NCI-H187 (cell line): ENCODE measurements at regions not wholly inside any gene's neighbourhood (a gene's known extent, or its start where the extent isn't known, plus 50 kb on each side); places are given as distances from the start of the nearest gene placed in this dataset.
"Not testable (repeated sequence)": the region's sequence is repeated elsewhere in the genome, so short reads cannot be mapped to it uniquely, and the experiment has no call there.

Experiments used
- DNase-seq, 2 experiments: peaks; one replicate each; lab custom pipeline; 2025; lab: John Stamatoyannopoulos, UW

DNA sequence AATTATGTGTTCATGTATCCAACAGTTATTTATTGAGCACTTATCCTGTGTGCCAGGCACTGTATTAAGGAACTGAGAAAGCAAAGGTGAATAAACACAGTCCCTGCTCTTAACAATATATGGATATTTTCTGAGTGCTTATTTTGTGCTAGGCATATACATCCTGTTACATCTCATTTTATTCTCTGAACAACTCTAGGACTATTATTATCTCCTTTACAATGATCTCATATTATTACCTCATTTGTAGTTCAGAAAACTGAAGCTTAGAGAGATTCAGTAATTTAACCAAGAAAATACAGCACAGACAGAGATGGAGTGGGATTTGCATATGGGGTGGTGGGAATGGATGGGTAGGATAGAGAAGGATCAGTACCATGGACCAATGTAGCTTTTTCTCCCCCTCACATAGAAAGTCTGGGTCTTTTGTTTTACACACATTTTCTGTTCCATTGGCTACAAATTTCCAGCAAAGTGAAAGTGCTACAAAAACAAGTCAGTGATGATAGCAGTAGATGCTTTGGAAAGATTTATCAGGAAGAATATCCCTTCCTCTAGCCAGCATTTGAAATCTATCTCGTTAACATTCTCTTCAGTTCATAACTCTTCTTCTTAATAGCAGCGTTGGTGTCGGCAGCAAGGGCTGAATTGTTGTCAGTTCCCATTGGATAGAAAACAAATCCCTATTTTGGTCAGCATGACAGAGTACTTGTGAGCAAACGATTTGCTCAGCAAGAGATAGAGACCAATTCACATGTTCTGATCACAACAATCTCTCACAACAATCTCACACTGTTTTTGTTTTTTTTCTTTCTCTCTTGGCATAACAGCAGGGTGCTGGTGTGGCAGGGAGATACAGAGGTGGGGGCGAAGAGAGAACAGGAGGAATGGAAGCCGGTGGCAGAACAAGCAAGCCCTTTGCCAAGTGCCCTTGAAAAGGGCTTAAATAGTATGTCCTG, 102.2 kb upstream of the KCTD1 start:
- no peak for DNase-seq

DNA sequence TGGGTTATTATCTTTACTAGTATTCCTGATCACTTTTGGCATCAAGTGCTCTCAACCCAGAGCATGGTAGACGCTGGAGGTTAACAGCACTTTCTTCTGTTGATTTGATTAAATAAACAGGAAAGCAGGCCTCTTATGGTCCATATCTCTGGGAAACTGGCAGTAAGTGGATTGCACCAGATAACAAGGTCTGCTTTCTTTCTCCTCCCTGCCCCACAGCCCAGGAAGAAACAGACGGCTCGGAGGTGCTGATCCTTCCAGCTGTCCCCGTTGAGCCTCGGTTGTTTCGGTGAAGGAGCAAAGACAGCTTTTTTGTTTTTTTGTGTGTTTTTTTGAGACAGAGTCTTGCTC, 100.8 kb upstream of the KCTD1 start:
- DNase-seq, result no peak

DNA sequence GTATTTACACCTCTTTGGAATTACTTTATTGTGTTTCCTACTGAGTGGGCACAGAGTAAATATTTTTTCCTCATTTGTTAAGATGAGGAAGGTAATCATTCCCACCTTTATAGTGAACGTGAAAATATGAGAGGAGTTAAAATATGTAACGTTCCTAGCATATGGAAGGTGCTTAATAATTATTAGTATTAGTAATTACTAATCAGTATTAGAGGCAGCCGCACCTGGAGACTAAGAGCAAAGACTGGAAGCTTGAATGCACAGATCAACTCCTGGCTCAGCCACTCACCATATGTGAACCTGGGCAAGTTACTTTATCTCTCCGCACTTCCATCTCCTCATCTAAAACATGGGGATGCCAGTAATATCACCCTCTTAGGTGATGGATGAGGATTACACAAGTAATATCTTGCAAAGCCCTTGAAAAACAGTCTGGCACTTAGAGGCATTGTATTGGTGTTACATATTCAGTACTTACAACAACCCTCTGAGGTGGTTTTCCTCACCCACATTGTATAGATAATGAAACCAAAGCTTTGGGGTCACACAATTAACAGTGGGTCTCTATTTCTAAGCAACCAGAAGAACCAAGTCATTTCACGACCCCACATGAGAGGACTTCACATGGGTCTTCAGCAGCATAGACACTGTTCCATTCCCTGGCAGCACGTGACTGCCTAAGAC, 100.3 kb upstream of the KCTD1 start:
- DNase-seq, result no peak

DNA sequence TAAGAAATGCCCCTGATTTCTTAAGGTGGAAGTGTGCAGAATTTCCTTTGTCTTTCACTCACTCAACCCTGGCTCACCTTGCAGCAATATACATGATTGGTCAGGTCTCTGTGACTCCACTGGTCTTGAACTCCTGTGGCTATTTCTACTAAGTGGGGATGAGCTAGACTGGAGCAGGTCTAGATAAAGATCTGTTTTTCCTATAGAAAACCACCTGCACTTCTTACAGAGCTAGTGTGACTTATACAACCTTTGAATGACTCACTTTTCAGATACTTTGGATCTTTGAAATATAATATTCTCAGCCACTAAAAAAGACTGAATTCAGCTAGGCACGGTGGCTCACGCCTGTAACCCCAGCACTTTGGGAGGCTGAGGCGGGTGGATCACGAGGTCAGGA, 98.5 kb upstream of the KCTD1 start:
- no peak for DNase-seq

DNA sequence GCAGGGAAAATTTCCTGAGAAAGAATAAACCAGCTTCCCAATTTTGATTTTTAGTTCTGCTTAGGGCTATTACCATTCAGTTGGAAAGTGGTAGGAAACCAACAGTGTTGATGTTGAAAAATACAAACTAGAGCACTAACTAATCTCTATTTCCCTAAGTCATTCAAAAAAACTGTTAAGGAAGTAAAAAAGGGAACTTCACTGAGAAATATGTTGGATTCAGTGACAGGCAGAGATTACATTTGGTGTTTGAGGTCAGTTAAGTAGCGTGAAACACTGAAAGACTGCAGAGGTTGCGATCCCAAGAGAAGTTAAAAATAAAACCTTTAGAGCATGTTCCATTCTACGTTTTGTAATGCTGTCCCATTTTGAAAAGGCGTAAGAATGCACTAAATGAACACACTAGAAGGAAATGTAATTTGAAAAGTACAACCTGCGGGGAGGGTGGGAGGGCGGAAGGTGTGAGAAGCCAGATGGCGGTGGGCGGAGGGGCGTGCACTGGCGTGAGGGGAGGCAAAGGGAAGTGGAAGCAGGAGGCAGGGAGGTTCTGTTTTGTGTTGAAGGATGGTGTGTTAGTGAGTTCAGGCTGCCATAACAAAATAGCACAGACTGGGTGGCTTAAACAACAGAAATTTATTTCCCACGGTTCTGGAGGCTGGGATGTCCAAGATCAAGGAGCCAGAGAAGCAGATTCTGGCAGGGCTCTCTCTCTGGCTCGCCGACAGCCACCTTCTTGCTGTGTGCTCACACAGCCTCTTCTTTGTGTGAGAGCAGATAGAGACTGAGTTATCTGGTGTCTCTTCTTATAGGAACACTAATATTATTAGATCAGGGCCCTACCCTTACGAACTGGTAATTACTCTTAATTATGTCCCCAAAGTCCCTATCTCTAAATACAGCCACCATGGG, 94.3 kb upstream of the KCTD1 start:
- no peak for DNase-seq

DNA sequence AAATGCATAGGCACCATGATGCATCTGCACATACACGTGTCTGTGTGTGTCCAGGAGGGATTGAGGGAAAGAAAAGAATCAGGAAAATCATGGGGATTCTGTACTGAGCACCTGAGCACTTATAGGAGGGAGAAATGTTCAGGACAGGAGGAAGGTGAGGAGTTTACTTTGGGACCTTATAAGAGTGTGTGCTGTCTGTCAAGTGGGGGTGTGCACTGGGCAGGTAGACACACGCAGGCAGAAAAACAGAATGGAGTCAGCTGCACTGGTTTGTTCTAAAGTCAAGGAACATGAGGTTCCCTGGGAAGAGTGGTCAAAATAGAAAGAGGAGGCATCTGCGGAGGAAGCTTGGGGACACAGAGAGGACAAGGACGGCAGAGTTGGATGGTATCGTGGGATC, 92.2 kb upstream of the KCTD1 start:
- DNase-seq, result no peak

DNA sequence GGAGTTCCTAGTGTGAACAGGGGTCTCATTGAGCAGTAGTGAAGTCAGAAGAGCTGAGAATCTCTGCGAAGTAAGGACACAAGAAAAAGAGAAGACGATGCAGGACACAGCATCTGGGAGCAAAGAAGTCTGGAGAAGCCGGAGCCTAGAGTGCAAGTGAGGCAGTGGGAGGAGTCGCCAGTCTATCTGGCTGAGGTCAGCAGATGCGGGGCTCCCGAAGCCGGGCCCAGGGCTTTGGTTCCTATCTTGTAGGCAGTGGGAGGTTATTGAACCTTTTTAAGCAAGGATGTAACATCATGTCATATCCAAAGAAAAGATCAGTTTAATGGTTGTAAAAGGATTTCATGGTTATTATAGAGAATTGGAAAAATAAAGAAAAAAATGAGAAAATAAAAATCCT, 90.8 kb upstream of the KCTD1 start:
- DNase-seq, result no peak

DNA sequence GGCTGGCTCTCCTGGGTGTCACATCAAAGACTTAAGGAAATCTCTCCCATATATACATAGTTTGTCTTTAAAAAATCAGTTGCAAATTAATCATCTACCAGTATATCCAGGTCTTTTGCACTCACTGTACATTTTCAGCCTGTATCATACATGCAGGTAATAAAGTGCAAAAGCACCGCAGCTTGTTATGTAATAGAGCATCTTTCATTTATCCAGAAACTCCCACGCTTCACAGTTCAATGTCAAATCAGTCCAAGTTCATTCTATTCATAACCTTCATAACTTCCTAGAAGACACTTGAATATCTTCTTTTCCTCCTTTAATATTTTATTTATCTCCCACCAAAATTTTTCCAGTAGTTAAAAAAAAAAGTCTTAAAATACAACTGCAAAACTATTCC, 89.6 kb upstream of the KCTD1 start:
- no peak for DNase-seq

DNA sequence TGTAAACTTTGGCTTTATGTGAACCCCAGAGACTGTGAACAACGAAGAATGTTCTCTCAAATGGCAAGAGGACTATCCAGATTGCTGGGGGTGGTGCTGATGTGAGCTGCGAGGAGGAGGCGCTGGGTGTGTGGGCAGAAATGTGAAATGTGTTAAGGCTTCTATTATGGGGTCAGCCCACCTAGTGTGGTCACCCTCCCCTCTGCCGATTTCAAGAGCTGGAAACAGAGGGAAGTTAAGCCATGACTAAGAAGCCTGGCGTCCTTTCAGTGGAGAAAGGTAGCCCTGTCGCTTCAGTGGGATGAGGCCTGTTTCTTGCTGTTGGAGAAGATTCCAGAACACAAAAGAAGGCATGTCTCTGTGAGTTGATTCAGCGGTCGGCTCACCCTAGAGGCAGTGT, 89.0 kb upstream of the KCTD1 start:
- DNase-seq, result no peak

DNA sequence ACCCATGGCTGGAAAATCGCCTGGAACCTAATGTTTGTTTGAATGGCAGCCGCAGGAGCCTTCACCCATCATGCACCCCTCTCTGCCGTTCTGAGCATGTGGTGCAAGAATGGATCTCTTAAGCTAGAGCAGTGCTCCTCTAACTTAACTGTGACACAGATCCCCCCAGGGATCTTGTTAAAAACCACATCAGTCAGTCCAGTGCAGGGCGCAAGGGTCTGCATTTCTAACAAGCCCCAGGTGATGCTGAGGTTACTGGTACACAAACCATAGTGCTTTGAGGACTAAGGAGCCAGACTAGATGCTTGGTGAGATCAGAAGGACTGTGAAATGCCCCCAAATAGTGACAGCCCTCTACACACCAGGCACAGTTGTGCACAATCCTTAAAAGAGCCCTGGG, 87.1 kb upstream of the KCTD1 start:
- DNase-seq, result no peak

DNA sequence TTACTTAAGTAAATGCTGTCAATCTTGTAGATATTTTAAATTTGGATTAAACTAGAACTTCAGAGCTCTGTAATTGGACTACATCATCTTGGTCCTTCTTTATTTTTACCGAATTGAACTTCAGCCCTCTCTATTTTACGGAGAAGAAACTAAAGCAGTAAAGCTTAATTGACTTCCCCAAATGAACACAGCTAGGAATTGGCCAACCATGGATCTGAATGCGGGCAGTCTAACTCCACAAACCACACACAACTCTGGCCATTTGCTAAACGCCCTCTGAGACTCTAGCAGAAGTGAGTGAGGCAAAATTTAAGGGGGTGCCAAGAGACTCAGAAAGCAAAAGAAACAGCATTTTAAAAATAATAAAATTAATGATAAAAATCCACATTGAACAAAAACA, 86.3 kb upstream of the KCTD1 start:
- DNase-seq, result no peak

DNA sequence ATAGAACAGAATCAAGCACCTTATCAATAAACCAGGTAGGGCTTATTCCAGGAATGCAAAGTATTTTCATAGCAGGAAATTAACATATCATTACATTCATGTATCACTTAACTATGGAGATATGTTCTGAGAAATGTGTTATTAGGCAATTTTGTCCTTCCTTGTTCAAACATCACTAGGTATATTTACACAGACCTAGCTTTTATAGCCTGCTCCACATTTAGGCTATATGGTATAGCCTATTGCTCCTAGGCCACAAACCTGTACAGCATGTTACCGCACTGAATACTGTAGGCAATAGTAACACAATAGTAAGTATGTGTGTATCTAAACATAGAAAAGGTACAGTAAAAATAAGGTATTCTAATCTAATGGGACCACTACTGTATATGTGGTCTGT, 82.8 kb upstream of the KCTD1 start:
- DNase-seq, result no peak

DNA sequence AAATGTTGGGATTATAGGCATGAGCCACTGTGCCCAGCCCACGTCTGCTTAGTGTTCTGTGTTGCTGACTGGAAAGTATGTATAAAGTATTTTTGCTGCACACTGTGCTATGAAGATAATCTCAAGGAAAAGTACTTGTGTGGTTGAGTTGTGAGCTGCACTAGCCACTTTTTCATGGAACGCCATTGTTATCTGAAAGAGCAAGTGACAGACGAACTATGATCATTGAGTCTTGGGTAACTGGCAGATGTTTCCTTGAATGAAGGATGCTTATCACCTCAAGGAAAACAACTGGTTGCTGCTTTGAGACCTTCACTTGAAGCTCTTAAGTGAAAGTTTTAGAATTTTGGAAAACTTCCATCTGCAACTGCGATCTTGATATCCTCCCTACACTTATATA, 82.2 kb upstream of the KCTD1 start:
- no peak for DNase-seq

DNA sequence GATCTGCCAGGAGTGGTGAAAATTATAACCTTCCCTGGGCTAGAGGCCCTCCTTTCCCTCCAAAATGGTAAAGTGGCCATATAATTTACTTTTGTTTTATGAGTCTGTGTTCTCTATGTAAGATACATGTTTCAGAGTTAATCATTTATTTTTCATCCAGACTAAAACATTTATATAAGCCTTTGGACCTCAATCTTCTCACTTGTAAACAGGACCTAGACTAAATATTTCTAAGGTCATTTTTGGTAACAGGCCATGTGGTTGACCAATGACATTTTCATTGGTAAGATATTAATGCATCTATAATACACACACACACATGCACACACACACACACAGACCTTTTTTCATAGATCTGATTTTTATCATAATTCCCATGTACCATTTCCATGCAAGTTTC, 79.7 kb upstream of the KCTD1 start:
- no peak for DNase-seq

DNA sequence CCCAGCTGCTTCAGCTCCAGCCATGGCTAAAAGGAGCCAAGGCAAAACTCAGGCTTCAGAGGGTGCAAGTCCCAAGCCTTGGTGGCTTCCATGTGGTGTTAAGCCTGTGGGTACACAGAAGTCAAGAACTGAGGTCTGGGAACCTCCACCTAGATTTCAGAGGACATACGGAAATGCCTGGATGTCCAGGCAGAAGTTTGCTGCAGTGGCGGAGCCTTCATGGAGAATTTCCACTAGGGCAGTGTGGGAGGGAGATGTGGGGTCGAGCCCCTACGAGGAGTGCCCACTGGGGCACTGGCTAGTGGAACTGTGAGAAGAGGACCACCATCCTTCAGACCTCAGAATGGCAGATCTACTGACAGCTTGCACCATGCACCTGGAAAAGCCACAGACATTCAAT, 76.1 kb upstream of the KCTD1 start:
- DNase-seq, result no peak

DNA sequence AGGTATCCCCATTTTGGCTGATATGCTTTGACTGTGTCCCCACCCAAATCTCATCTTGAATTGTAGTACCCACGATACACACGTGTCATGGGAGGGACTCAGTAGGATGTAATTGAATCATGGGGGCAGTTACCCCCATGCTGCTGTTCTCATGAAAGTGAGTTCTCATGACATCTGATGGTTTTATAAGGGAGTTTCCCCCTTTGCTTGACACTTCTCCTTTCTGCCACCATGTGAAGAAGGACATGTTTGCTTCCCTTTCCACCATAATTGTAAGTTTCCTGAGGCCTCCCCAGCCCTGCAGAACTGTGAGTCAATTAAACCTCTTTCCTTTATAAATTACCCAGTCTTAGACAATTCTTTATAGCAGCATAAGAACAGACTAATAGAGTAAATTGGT, 75.0 kb upstream of the KCTD1 start:
- DNase-seq, result not testable (repeated sequence)

DNA sequence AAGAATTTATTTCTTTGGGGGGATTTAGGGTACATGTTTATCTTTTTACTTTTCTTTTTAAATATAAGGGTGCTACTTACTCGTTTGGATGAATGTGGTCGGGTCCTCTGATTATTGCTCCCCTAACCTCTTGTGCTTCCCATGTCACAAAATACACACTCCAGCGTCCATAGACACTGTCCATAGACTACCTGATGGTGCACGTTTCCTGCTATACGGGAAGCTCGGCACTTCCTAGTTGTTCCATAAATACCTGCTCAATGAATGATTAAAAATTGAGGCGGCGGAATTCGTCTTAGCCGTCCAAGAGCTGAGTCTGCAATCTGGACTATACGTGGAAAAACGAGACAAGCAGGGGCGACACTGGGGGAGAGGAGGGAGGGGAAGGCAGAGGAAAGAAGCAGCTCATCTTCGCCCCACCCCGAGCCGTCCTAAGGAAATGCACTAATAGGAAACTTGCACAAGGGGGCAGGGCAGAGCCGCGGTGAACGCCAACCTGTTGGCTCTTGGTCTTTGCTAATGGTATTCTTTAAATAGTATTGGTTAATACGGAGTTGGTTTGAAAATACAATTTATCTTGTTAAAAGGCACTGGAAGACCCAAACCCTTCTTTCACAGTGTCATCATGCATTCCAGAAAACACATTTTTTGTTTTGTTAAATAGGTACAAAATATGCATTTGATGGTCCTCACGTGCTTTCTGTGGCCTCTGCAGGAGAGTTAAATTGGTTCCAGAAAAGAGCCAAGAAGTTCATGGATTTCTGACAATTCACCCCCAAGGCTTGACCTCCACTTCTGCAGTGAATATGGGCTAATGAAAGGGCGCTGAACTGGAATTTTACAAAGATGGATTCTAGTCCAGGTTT, 73.0 kb upstream of the KCTD1 start:
- no peak for DNase-seq

DNA sequence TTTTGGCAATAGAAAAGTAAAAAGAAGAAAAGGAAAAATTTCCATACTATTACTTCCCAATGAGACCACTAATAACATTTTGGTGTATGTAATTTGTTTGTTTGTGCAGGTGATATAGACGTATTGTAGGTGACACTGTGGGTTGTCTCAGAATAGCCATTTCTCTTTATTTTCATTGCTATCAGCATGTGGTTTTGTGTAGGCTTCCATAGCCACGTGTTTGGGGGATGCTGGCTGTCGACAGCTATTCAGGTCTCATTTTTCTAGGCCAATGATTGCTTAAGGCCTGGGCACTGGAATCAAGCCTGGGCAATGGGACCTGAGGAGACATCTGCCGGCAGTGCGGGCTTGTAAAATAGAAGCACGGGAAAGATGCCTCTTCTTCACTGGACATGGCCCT, 71.0 kb upstream of the KCTD1 start:
- no peak for DNase-seq

DNA sequence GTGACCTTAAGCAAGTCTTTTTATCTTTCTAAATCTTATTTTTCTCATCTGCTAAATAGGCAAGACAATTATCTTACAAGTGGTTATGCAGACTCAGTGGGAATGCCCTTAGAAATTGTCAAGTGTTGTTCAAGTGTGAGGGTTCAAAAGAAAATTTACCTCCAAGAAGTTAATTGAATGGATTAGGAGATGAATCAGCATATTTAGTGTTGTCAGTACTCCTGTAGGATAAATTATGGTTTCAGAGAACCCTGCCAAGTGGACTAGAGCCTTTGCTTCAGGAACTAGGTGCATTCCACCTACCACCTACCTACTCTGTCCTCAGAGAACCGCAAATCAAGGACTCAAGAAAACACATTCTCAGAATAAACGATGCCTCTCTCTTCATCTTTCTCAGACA, 69.8 kb upstream of the KCTD1 start:
- peak; percentile 2 to 22 for DNase-seq

DNA sequence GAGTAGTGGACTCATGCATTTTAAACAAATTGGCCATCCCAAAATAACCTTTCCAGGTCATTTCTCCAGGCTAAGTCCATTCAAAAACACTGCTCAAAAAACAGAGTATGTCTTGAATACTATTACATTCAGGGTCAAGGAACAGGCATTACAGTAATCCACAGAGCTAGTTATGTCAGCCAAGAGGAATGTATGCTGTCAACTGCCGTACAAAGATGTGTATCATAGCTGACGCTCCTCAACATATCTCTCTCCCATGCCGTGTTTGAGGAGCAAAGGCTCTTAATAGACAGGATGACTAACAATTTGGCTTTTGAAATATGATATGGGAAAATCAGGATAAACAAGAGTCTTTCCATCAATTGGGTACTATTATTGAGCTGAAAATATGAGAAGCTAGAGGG, 68.8 kb upstream of the KCTD1 start:
- no peak for DNase-seq

DNA sequence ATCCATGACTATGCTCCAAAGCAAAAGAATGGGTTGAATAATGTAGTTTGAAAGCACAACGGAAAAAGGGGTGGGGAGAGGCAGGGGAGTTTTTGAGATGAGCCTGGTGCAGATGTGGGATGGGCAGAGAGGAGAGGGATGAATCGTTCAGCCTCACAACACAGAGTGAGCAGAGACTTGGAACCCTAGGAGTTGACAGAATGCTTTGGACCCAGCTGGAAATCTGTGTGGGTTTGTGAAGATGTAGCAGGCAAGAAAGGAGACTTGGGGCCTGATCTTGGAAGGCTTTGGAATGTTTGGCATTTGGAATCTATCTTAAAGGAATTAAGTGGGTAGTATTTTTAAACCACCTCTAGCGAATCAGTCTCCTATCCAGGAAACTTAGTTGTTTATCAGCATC, 66.0 kb upstream of the KCTD1 start:
- no peak for DNase-seq
